IgD-negative memory B cell (primary cell): ENCODE measurements at regions not wholly inside any gene's neighbourhood (a gene's known extent, or its start where the extent isn't known, plus 50 kb on each side); places are given as distances from the start of the nearest gene placed in this dataset.

Experiments
- H3K27ac Mint-ChIP-seq, 3 donors: one replicate each; pipeline ENCODE4 v1.8.0; 2020 to 2022; ENCODE audit warnings: mild to moderate bottlenecking in 3 of 3, mixed read lengths in 3 of 3, moderate library complexity in 1 of 3
- H3K27me3 Mint-ChIP-seq: one replicate; pipeline ENCODE4 v1.8.0; 2021; ENCODE audit warnings: mixed read lengths
- H3K36me3 Mint-ChIP-seq: one replicate; pipeline ENCODE4 v1.8.0; 2020; ENCODE audit warnings: mild to moderate bottlenecking, mixed read lengths
- H3K4me1 Mint-ChIP-seq, 3 donors: one replicate each; pipeline ENCODE4 v1.8.0; 2020 to 2022; ENCODE audit warnings: mixed read lengths in 3 of 3, mild to moderate bottlenecking in 1 of 3
- H3K4me3 Mint-ChIP-seq, 4 donors: one replicate each; pipeline ENCODE4 v1.8.0; 2020 to 2022; ENCODE audit warnings: mild to moderate bottlenecking in 4 of 4, mixed read lengths in 4 of 4, moderate library complexity in 3 of 4
- H3K9me3 Mint-ChIP-seq, 3 donors: one replicate each; pipeline ENCODE4 v1.8.0; 2020 to 2021; ENCODE audit warnings: mixed read lengths in 3 of 3, mild to moderate bottlenecking in 1 of 3

DNA sequence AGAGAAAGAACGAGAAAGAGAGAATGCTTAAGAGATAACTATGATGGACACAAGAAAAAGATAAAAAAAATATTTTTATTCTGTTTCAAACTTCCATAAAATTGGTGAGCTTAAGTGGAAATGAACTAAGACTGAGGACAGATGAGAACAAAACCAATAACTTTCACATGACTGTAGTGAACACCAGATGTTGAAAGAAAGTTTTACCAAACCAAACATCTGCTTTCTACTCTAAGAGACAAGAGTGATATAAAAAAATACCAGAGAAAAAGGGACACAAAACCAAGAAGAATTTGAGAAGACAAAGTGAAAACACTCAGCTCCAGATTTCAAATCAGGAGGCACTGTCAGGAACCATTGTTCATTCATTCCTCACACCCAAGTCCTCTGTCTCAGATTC lies 147.9 kb downstream of the IMPG2 start:
- H3K4me1 Mint-ChIP-seq, result no peaks in the 10 kb centered on the region
- H3K27ac Mint-ChIP-seq, result no peak overlapping the region
- H3K9me3 Mint-ChIP-seq, result peaks cover 0 to 4% (median 2%) of the 10 kb centered on the region in 3 donors
- no peak overlapping the region for H3K4me3 Mint-ChIP-seq
- no peaks in the 10 kb centered on the region for H3K36me3 Mint-ChIP-seq
- H3K27me3 Mint-ChIP-seq, result peaks cover 4% of the 10 kb centered on the region

DNA sequence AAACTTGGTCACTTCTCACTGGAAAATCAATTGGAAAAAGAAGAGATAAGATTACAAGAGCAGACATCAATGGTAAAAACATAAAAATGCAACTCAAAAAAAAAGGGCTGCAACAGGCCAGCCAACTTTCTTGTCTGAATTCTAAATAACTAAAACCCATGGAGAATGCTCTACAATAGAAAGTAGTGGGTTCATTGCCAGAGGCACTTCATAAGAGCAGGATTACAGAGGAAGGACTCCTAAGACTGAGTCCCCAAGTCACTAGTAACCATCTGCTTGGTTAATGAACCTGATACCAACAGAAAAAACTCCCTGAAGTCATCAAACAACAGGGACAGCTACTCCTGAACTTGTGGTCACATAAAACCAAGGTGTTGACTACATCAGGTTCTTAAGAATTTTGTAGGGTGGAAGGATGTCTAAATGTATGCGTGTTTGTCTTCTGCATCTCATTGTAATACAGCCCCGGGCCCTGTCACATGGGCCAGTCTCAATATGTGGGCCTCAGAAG lies 148.6 kb downstream of the IMPG2 start:
- Mint-ChIP-seq H3K9me3 (peaks cover 0 to 4% (median 1%) of the 10 kb centered on the region in 3 donors), H3K36me3 (no peaks in the 10 kb centered on the region), H3K4me1 (no peaks in the 10 kb centered on the region), H3K27me3 (peaks cover 4% of the 10 kb centered on the region), H3K4me3 (no peak overlapping the region), H3K27ac (no peak overlapping the region)

DNA sequence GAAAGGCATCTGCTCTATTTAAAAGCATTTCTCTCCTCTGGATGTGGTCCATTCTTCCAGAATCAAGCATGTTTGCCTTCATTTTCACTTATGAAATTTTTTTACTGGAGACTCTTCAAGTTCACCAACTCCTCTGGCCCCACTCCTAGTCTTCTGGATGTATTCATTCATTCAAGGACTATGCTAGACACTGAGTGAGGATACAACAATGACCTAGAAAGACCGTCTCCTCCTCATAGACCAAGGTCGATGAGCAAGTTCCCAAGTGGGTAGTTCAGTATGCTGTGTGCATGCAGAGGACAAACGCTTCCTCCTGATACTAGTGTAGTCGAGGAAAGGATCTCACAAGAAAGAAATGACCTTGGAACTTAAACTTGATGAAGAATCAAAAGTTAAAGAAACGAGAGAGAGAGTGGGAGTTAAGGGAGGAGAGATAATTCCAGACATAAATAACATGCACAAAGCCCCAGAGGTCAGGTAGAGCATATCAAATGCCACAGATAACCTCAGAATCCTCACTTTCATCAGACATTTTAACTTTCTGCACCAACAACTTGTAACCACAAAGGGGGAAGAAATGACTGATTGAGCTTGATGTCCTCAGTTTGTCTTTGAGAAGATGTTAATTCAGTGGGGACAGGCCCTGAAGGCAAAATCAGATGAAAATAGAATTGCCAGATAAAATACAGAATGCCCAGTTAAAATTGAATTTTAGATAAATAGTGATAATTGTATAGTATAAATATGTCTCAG lies 149.4 kb downstream of the IMPG2 start:
- Mint-ChIP-seq H3K27me3 (peaks cover 4% of the 10 kb centered on the region), H3K4me3 (no peak overlapping the region), H3K4me1 (no peaks in the 10 kb centered on the region), H3K27ac (no peak overlapping the region), H3K36me3 (no peaks in the 10 kb centered on the region), H3K9me3 (peaks cover 0 to 4% (median 1%) of the 10 kb centered on the region in 3 donors)

DNA sequence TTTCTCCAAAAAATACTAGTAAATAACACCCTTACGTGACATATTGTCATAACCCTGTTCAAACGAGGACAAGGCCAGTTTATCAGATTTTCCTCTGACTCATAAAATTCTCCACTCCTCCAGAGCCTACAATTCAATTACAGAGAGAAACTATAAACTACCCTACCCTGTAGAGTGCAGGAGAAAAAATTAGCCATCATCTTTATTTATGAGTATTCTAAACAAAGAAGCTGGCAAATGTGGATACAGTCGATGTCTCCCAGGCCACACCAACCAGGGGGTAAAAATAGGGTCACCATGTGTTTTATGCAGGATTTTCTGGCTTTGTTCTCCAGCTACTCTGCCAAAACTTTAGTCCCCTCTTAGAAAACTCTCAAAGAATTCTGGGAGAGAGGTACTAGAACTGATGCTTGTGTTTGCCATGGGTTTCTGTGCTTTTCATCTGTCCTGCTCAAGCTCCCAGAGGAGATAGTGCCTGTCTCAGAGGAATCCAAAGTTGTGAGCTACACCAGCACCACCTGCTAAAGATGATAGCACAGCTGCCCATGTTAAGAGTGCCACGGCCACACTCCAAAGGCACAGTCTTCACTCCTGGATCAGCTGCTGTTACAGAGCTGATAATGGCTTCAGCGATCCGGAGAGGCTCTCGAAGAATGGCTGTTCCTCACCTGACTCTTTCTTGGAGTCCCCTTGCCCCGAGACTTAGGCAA lies 150.2 kb downstream of the IMPG2 start:
- H3K9me3 Mint-ChIP-seq, result peaks cover 0 to 4% (median 1%) of the 10 kb centered on the region in 3 donors
- H3K4me1 Mint-ChIP-seq, result no peaks in the 10 kb centered on the region
- no peak overlapping the region for H3K27ac Mint-ChIP-seq
- H3K4me3 Mint-ChIP-seq, result no peak overlapping the region
- no peaks in the 10 kb centered on the region for H3K36me3 Mint-ChIP-seq
- peaks cover 4% of the 10 kb centered on the region for H3K27me3 Mint-ChIP-seq

DNA sequence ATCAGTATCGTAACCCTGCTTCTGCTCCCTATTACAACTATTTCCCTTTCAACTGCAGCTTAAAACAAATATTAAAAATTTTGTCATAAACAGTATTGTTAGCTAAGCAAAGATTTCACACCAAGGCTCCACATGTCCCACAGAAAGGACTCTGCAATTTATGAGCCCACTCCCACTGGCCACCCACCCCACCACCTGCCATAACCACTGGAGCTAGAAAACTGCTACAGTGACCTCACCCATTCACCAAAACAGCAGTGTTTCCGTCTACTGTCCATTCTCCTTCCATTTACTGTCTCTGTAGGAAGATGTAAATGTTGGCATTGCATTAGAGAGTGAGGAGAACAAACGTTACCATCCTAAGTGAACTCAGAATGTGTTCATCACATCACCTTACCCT lies 150.9 kb downstream of the IMPG2 start:
- Mint-ChIP-seq H3K36me3 (no peaks in the 10 kb centered on the region), H3K4me1 (no peaks in the 10 kb centered on the region), H3K9me3 (peaks cover 0 to 4% (median 0%) of the 10 kb centered on the region in 3 donors), H3K27ac (no peak overlapping the region), H3K4me3 (no peak overlapping the region), H3K27me3 (peaks cover 4% of the 10 kb centered on the region)

DNA sequence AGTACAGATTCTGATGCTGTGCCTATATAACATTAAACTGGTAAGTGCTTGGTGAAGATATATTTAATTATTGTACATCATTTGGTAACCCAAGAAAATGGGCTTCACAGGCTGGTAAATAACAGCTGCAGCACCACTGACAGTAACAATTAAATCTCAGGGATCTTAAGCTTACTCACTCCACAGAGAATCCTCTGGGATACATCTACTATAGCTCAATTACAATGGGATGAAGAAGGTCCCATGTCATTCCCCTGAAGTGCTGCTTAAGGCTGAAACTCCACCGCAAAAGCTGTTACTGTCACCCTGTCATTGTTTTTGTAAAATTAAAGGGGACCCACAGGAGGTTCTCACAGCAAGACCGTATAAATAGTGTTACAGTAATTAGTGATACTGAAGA lies 153.0 kb downstream of the IMPG2 start:
- Mint-ChIP-seq H3K4me1 (no peaks in the 10 kb centered on the region), H3K36me3 (no peaks in the 10 kb centered on the region), H3K27ac (no peak overlapping the region), H3K27me3 (peaks cover 4% of the 10 kb centered on the region), H3K9me3 (no peaks in the 10 kb centered on the region), H3K4me3 (no peak overlapping the region)

DNA sequence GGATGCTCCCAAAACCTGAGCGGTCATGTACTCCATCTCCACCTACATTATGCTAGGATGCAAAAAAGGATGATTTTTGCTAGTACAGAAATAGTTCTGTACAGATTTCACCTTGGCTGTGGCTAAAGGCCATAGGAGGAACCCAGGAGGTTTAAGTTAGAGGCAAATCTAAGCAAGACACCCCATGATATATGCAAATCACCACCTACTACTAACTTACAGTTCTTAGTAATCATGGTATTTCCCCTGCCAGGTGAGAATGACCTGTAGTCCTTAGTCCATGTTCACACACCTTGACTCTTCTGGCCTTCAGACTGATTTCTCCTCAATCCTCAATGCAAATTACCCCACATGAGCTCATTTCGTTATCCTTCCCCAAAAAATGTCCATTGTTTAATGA lies 154.2 kb downstream of the IMPG2 start:
- no peak overlapping the region for H3K4me3 Mint-ChIP-seq
- H3K4me1 Mint-ChIP-seq, result no peaks in the 10 kb centered on the region
- no peaks in the 10 kb centered on the region for H3K36me3 Mint-ChIP-seq
- H3K9me3 Mint-ChIP-seq, result no peaks in the 10 kb centered on the region
- H3K27ac Mint-ChIP-seq, result no peak overlapping the region
- H3K27me3 Mint-ChIP-seq, result peaks cover 3% of the 10 kb centered on the region

DNA sequence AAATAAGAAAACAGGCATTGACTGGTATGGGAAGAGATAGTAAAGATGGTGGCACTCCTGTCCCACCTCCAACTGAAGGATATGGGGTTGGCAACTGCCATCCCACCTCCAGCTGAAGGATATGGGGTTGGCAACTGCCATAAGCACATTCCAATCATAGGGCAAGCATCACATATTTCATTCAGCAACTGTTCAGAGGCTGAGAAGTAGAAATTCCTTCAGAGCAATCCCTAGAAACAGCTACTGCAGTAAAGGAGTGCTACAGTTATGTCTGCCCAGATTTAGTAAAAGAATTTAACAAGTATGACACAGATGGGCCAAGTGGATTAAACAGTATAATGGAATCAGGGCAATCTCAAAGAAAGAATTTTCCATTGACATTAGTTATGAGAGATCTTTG lies 156.8 kb downstream of the IMPG2 start:
- Mint-ChIP-seq H3K4me3 (no peak overlapping the region), H3K9me3 (no peaks in the 10 kb centered on the region), H3K36me3 (no peaks in the 10 kb centered on the region), H3K4me1 (no peaks in the 10 kb centered on the region), H3K27me3 (no peaks in the 10 kb centered on the region), H3K27ac (no peak overlapping the region)

DNA sequence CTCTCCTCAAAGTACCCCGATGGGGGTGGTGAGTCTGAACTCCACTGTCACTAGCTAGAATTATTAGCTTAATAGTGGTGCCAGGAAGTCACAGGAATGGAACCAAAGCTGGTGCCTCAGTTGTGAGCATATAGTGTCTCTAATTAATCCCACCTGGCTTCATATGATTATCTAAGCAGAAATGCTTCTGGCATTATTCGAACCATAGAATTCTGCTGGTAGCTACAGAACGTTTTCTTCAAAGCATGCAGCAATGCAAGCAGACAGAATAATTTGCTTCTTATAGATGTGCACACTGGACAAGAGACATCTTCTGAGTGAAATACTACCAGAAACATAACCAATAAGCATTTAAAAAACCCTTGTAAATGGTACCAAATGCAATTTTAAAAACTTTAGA lies 160.9 kb downstream of the IMPG2 start:
- H3K4me3 Mint-ChIP-seq, result no peak overlapping the region
- H3K36me3 Mint-ChIP-seq, result no peaks in the 10 kb centered on the region
- H3K4me1 Mint-ChIP-seq, result no peaks in the 10 kb centered on the region
- H3K9me3 Mint-ChIP-seq, result no peaks in the 10 kb centered on the region
- no peak overlapping the region for H3K27ac Mint-ChIP-seq
- H3K27me3 Mint-ChIP-seq, result no peaks in the 10 kb centered on the region

DNA sequence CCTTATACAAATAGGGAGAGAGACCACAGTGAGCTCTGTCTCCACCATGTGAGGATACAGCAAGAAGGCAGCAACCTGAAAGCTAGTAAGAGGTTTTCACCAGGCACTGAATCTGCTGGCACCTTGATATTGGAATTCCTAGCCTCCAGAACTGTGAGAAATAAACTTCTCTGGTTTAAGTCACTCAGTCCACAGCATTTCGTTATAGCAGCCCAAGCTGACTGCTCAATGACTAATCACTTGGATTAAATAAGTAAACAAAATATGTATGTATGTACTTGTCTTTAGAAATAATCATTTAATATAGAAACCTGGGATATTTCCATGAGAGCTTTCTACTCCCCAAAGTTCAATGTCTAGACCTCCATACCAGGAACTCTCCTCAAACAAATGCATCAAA lies 162.0 kb downstream of the IMPG2 start:
- Mint-ChIP-seq H3K4me1 (no peaks in the 10 kb centered on the region), H3K36me3 (peaks cover 2% of the 10 kb centered on the region), H3K27me3 (no peaks in the 10 kb centered on the region), H3K4me3 (no peak overlapping the region), H3K27ac (no peak overlapping the region), H3K9me3 (no peaks in the 10 kb centered on the region)

DNA sequence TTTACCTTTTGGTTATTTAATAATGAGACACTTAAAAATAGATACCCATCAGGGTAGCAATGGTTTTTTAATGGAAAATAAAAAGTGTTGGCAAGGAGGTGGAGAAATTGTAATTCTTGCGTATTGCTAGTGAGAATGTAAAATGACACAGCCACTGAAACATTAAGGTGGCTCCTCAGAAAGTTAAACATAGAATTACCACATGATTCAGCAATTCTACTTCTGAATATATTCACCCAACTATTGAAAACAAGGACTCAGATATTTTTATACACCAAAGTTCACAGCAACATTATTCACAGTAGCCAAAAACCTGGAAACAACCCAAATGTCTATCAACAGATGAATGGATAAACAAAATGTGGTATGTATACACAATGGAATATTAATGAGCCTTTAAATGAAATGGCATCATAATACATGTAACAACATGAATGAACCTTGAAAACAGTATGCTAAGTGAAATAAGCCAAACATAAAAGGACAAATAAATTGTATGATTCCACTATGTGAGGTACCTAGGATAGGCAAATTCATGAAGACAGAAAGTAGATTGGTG lies 163.5 kb downstream of the IMPG2 start:
- Mint-ChIP-seq H3K4me1 (no peaks in the 10 kb centered on the region), H3K36me3 (peaks cover 2% of the 10 kb centered on the region), H3K9me3 (no peaks in the 10 kb centered on the region), H3K27me3 (no peaks in the 10 kb centered on the region), H3K4me3 (no peak overlapping the region), H3K27ac (no peak overlapping the region)

DNA sequence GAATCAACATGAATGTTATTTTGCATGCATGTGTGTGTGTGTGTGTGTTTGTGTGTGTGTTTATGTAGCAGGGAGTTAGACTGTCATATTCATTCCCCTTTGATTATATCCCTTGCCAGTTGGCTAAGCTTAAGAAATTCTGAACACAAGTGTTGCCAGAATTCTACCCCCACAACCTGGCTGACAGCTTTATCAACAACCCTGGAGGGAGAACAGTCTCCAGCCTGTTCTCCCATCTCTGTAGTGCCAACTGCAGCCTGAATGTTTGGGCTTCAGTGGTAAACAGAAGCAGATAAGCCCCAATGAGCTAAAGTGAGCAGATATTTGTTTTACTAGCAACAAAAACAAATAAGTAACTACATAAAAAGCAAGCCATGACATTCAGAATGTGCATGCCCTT lies 162.6 kb upstream of the ABI3BP start:
- Mint-ChIP-seq H3K9me3 (no peaks in the 10 kb centered on the region), H3K27me3 (peaks cover 2% of the 10 kb centered on the region), H3K36me3 (peaks cover 2% of the 10 kb centered on the region), H3K4me3 (no peak overlapping the region), H3K27ac (no peak overlapping the region), H3K4me1 (no peaks in the 10 kb centered on the region)

DNA sequence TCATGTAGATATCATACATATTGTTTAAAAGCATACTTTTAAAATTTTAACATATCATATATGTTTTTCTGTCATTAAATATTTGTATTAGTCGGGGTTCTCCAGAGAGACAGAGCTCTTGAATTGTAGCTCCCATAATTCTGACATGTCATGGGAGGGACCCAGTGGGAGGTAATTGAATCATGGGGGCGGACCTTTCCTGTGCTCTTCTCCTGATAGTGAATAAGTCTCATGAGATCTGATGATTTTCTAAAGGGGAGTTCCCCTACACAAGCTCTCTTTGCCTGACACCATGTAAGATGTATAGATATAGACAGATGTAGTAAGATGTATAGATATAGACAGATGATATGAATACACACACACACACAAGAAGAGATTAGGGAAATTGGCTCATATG lies 161.2 kb upstream of the ABI3BP start:
- H3K4me1 Mint-ChIP-seq, result no peaks in the 10 kb centered on the region
- H3K36me3 Mint-ChIP-seq, result peaks cover 2% of the 10 kb centered on the region
- no peak overlapping the region for H3K27ac Mint-ChIP-seq

DNA sequence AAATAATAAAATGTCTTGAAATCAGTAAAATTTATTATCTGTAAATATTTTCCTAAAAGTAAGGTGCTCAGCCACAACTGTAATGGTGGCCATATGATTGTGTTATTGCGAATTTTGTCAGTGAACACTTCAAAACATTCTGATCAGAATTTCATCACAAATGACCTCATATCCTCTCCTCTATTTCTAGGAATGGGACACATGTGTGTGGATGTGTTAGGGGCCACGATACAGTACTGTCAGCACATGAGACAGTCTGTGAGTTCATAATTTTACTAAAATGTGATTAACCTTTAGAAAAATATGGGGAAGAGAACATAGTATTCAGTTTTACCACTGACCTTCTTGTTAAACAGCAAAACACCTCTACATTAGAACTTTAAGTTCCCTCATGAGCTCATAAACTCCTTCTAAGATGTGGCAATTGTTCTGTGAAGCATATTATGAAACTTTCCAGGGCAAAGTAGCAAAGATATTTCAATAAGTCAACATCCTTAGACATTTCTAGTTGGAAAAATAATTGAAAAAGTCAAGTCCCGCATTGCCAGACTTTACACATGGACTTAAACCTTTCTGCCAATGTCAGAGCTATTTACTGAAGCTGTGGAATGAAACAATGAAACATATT lies 158.2 kb upstream of the ABI3BP start:
- Mint-ChIP-seq H3K4me3 (no peak overlapping the region), H3K9me3 (peaks cover 0 to 1% (median 0%) of the 10 kb centered on the region in 3 donors), H3K4me1 (peaks cover 0 to 1% (median 0%) of the 10 kb centered on the region in 3 donors), H3K27ac (no peak overlapping the region), H3K36me3 (peaks cover 2% of the 10 kb centered on the region), H3K27me3 (peaks cover 5% of the 10 kb centered on the region)

More for the DNA sequence above, 161.2 kb upstream of the ABI3BP start:
- H3K4me3 Mint-ChIP-seq, result no peak overlapping the region
- H3K27me3 Mint-ChIP-seq, result peaks cover 3% of the 10 kb centered on the region
- H3K9me3 Mint-ChIP-seq, result no peaks in the 10 kb centered on the region

DNA sequence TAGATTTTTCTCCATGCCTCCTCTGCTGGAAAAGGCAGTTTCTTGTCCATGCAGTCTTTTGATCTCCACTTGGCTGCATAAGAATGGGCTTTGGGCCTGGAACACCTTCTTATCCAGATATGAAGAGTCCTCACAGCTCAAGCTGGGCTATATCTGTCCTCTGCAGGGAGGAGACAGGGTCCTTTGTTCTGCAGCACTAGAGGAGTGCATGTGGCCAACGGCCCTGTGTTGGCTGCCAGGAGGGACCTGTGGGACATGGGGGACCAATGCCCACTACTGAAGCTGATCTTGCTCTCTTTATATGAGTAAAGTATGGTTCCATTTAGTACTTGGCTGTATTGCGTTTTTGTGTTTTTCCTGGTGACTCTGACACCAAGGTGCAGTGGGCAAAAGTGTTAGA lies 157.3 kb upstream of the ABI3BP start:
- H3K27me3 Mint-ChIP-seq, result peaks cover 5% of the 10 kb centered on the region
- H3K9me3 Mint-ChIP-seq, result peaks cover 0 to 1% (median 0%) of the 10 kb centered on the region in 3 donors
- no peak overlapping the region for H3K27ac Mint-ChIP-seq
- peaks cover 2% of the 10 kb centered on the region for H3K36me3 Mint-ChIP-seq
- H3K4me1 Mint-ChIP-seq, result peaks cover 0 to 1% (median 0%) of the 10 kb centered on the region in 3 donors
- no peak overlapping the region for H3K4me3 Mint-ChIP-seq
